Effector CD4-positive, alpha-beta T cell (primary cell): ENCODE measurements at regions not wholly inside any gene's neighbourhood (a gene's known extent, or its start where the extent isn't known, plus 50 kb on each side); places are given as distances from the start of the nearest gene placed in this dataset.

Source experiments
- DNase-seq: peaks from one replicate; pipeline ENCODE4 v3.0.0-alpha.2; 2020

DNA sequence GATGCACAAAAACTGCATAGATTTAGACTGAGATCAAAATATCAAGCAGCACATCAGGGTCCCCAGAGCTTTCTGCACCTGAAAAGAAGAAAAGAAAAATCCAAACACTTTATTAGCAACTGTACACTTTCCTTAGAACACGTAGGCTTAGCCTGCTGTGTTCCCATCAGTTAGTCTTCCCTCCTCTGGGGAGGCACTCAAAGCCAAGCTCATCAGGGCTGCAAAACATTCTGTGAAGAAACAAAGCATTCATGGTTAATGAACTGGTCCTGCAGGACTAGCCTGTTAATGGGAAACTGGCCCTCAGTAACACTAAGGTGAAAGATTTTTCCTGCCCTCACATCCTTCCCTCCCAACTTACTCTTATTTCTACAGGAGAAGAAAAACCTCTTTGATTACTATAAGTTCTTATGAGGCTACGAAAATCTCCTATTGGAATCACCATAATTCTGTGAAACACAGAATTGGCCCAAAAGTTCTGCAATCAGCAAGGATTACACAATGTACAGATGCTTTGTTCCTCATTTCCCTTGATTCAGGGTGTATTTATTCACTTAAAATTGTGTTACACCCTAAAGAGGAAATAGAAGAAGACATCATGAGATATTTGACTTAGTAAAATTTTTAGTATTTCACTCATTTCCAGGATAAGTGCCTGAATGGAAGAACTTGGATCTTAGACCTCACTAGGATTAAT lies 901.0 kb upstream of the MAP3K7 start:
- DNase-seq: no peak

DNA sequence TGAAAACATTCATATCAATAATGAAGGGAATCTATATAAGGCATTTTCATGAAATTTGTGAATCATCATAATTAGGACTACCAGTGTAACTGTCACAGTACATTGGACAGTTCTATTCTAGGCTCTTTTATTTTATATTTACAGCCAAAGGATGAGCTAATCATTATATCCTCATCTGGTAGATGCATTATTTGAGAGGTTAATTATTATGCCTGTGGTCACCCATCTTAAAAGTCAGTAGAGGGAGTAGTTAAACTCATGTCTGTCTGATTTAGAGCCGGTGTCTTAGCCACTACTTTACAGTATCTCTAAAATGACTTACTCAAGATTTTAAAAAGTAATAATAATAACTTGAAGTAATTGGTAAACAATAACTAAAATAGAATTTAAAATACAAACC lies 899.3 kb upstream of the MAP3K7 start:
- DNase-seq: no peak

DNA sequence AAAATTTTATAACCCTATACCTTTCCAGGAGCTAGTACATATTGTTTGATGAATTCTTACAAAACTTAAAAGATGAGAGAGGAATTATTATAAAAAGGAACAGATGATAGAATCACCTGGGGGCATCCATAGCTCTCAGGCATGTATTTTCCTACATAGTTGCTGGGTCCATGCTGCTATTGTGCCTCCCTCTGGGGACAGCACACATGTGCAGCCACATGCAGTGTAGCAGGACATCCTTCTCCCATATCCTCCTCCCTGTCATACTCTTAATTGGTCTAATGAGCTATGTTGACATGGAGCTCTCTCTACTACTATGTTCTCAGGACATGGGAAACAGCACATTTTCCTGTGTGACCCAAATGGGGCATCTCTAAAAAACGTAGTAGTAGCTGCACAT lies 898.2 kb upstream of the MAP3K7 start:
- no peak for DNase-seq

DNA sequence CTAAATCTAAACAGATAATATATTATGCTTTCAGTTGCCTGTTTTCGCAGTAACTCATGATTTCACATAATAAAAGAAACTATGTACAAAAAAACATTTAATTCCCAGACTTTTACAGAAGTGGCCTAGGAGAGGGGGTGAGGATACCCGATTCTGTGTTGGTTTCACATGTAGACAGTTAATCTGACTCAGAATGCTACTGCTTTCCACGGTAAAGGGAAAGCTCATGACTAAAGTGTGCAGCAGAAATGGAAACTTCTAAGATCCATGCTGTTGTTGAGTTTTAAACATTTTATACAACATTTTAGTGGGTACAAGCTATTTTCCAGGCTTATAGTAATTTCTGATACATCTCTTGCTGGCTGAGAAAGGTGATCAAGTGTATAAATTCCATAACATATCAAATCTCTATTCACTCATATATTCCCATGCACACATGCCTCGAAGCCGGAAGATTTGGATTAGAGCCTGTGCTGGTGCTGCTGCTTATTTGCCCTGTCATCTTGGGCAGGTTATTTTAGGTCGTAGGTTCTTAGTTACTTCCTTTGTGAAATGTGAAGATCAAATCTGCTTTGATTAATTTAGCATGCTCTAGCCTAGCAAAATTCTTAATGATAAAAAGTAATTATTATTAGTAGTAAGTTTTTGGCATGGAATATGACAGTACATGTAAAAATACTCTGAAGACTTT lies 896.7 kb upstream of the MAP3K7 start:
- no peak for DNase-seq

DNA sequence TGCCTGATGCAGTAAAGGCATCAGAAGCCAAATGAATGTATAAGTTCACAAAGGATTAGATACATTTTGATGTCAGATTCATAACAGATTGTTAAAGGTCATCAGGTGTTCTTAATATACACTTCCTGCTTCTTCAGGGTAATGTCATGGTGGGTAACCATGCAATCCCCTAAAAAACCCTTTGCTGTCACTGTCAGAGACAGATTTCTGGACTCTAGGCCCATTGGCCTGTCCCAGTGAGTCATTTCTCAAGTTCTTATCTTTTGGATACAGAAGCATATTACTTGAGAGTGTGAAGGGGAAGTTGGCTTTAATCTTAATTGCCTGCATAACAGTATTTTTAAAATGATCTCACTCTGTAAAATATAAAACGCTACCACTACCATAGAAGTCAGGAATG lies 895.6 kb upstream of the MAP3K7 start:
- no peak for DNase-seq

DNA sequence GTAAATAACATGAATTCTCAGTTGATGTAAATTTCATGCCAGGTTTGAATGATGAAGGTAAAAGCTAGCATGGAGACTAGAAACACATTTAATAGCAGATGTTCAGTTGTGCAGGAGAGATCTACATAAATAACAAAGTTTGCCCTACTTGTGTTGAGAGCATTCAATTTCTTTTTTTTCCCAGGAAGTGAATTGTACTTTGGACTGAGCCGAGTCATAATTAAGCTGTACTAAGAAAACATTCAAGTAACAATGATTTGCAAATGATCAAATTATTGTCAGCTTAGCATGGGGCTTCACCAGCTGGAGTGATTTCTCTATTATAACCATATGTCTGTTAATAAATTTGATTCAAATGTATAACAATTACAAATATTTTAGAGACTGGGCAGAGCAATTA lies 893.5 kb upstream of the MAP3K7 start:
- DNase-seq: no peak

DNA sequence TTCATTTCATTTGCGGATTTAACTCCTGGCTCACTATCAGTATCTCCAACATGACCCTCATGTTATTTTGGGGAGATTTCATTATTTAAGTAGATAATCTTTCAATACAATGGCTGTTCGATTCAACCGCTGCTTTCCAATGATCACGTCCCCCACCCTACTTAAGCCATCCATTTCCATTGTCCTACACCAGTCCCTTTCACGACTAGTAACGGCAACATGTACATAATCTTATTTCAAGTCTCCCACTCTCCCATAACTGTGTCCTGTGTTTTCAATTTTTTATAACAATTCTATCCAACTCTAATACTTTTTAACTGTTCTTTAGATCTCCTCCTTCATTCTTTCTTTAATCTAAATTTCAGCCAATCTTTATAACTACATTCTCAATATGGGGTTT lies 890.8 kb upstream of the MAP3K7 start:
- no peak for DNase-seq

DNA sequence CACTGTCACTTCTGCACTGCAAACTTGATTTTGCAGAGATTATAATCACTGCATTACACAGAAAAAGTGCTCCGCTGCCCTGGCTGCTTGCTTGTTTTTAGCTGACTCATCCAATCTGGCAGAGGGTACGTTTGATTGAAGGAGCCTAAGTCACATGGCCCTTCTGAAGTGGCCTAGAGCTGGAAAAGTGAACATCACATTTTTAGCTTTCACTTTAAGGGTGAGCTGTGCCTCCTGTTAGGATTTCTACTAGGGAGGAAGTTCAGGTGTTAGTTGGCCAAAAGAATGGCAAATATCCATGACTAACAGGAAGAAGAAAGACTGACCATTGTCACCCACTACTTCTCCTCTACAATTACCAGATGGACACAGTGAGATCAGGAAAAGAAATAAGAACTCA lies 889.1 kb upstream of the MAP3K7 start:
- DNase-seq: no peak

DNA sequence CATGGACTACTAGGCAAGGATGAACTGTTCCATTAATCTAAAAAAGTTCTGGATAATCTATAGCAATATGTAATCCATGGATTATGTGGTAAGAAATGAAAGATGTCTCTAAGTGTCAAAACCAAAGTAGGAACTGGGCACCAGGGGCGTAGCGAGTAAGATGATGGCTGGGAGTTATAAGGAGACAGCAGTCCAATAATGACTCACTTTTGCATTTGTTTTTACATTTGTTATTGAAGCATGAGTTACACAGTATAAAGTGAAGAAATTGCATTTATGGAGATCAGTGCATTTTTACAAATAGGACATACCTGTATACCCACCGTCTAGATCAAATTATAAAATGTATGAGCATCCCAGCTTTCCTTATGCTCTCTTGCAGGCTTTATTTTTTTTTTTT lies 878.5 kb upstream of the MAP3K7 start:
- DNase-seq: no peak

DNA sequence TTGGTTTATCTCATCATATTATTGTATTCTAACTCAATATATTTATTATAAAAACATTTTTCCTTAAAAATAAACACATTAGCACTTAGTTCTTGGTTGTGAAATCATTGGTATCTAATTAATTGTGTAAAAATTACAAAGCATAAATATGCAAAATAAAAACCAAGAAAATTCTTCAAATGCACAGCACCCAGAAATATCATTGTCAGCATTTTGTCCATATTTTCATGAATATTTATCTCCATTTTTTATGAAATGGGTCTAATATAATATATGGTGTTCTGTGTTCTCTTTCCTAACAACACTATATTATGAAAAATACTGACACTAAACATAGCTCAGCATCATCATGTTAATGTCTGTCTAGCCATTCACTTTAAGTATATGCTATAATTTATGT lies 877.8 kb upstream of the MAP3K7 start:
- DNase-seq: no peak

DNA sequence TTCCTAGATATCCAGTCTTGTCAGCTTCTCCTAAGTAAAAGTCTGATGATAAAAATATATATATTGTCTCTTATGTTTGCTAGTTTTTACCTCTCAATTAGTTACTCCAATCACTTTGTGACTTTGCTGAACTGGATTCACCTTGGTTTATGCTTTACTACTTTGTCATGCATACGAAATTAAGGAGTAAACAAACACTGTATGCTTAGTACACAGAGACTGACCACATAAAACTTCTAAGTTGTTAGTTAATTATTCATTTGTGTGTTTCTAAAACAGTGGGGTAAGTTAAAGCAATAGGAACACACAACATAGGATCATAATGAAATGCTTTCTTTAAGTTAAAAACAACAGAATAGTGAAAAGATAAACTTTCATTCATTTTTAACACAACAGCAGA lies 877.3 kb upstream of the MAP3K7 start:
- no peak for DNase-seq

DNA sequence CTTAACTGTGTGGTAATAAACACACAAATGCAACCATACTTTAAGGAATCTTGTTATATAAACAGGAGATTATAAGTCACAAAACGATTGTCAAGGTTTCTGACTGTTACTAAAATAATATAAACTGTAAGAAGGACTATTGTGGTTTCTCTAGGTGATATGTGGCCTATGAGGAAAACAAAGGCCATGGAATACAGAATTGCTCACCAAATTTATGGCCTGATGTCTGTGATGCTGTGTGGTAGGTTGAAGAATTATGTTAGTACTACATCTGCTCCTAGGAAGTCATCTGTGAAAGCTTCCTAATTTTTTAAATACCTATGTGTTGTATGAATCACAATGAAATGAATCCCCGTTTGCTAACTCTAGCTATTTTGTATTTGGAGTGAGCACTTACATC lies 875.4 kb upstream of the MAP3K7 start:
- no peak for DNase-seq

DNA sequence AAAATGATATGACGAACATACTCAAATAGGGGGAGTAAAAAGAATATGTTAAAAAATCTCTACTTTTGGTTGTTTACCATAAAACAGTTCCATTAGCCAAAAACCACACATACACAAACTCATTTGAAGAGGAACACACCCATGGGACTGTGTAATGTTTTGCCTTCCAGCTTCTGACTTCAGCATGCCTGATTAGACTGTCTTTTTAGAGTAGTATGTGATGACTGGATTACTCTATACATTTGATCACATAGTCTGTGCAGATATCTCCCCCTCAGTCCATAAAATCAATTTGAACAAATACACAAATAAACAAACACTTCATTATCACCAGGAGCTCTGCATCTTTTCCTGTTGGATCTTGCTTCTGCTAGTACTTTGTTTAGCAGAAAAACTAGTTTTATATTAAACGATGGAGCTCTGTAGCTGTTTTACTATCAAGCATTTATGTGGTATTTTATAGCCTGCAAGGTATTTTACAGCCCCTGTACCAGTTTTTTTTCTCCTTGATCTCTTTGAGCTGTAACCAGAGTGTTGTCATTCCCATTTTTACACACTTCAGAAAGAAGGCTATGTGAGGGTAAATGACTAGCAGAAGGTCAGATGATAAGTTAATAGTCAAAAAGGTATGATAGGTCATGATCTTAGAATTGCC lies 866.5 kb upstream of the MAP3K7 start:
- DNase-seq: no peak

DNA sequence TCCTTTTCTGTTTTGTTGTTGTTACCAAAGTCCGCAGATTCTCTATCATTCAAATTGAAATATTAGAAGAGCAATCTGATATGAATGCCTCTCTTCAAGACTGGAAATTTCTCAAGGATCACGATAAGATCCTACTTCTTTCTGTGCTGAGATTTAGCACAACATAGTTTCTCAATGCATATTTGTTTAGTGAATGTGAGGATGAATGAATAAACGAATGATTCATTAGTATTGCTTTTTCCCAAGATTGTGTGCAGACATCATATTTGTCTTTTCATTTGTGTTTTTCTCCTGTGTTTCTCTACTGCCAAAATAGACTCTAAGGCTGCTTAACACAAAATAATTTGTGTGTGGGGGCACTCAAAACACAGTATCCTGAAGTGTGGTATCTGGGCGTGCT lies 862.7 kb upstream of the MAP3K7 start:
- DNase-seq: no peak

DNA sequence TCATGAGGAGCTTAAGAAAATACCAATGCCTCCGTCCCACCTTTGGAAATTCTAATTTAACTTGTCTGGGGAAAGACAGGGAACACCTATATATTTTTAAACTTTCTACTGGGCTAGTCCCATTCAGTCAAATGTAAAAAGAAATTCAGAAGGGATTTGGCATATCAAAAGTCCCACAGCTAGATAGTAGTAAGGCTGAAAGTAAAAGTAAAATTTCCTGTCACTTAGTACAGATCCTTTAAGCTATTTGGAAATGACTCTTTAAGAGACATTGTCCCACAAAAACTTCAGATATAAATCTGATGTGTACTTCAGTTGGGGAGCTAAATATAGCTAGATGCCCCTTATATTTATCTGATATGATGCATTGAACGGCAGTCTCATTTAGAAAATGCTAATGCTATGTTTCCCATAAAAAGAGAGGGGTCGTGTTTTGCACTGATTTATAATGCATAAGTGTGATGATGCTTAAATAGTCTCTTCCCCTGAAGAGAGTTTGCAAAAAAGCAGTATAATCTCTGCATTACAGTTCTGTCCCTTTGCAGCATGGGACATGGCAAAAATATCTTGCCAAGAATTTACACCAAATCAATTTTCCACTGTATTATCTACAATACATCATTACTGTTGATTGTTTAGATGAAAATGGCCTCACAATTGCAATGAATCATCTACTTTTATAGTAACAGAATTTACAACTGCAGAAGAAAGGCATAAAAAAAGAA lies 860.8 kb upstream of the MAP3K7 start:
- no peak for DNase-seq

DNA sequence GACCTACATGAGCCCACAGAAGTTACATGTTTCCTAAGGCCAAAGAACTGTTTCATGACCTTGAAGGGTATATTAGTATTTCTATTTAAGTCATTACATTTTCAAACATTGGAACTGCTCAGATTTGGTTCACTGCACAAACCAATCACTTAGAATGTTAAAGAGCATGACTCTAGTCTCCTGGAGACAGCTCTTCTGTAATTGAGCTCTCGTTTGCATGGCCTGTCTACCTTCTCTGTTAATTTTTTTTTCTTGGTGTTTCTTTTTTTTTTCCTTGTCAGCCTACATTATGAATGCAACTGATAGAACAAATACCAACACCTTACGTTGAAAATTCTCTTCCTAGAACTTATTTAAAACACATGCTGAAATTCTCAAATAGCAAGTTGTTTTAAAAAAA lies 860.2 kb upstream of the MAP3K7 start:
- DNase-seq: no peak

DNA sequence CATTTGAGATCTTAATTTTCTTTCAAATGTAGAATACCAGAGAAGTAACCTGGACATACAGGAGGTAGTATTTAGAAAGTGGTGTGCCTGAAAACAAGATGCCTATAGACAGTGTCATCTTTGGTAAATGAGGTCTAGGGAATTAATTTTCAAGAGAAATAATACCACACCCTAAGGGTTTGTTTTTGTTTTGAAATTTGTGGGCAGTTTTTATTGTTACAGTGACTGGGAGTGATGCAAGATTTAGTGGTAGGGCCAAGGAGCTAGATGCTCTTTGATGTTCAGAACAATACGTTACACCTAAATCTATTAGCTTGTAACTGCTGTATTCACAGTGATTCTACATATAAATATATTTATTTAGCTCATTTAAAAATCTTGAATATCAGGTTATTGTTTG lies 856.5 kb upstream of the MAP3K7 start:
- DNase-seq: no peak

DNA sequence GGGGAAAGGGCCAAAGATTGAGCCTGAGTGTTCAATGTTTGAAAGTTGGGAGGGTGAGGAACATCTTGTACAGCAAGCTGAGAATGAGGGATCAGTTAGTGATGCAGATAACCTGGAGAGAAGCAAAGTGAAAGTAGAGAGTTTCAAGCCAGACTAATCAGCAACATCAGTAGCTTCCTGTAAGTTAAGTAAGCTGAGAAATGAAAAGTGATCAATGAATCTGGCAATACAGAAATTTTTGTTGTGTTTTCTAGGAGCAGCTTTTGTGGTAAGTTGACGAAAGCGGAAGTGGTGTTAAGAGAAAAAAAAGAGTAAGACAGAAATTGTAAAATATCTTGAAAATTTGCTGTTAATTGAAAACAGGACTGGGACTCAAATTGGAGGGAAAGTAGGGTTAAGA lies 855.5 kb upstream of the MAP3K7 start:
- no peak for DNase-seq

DNA sequence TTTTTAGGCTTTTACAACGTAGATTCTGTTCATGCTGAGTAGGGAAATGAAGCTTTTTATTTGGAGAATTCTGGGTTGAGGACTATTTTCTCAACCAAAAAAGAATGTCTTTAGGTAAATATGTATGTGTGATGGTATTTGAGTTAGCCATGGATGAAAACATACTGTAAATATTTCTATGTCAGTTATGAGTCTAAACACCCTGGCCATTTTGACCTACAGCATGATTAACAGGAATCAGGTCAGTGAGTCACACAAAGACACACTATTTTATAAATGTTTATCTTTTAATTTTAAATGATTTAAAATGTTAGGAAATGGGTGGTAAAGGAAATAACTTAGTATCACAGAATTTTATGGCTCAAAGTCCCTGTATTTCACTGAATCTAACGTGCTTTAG lies 851.7 kb upstream of the MAP3K7 start:
- DNase-seq: no peak

DNA sequence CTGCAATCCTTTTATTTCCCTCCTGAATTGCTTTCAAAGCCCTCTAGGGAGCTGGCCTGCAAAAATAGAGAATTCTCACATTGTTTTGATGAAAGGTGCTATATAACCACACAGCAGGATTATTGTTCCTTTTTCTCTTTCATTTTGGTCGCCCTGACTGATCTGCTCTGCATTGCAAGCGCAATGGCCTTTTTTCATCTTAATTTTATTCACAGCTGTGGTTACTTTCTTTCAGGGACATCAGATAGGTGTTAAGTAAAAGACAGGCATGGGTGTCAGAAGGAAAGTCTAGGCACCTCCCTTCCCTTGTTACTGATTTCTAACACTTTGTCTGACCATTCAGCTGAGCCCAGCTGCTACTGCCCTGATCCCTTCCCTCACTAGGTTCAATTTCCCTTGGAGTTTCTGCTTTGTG lies 850.5 kb upstream of the MAP3K7 start:
- no peak for DNase-seq

DNA sequence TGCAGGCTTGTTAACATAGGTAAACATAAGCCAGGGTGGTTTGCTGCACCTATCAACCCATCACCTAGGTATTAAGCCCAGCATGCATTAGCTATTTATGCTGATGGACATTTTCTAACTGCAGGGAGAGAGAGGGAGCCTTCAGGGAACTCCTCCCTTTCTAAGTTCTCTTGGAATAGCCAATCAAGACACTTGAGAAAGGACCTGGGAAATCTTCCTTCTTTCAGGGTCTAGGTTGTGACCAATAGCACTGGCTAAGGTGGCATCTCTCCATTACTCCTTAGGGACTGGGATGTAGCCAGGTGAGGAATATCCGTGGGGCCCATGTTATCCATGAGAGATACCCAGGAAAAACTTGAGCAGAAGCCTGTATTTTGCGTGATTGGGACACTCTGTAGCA lies 849.6 kb upstream of the MAP3K7 start:
- no peak for DNase-seq

DNA sequence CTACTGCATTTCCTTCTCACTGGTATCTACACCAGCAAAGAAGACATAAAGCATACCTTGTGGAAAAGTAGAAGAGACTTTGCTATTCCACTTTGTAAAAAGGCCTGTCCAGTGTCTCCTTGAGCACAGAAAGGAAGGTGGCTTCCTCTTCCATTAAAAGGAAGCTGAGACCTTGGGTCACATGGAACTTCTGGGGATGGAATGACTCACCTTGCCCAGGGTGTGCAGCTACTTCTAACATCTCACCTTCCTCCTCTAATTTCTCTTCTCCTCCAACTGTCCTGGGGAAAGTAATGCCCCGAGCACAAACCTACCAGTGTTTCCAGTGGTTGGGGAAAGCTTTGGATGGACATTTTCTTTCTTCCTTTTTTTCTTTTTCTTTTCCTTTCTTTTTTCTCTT lies 848.8 kb upstream of the MAP3K7 start:
- no peak for DNase-seq

DNA sequence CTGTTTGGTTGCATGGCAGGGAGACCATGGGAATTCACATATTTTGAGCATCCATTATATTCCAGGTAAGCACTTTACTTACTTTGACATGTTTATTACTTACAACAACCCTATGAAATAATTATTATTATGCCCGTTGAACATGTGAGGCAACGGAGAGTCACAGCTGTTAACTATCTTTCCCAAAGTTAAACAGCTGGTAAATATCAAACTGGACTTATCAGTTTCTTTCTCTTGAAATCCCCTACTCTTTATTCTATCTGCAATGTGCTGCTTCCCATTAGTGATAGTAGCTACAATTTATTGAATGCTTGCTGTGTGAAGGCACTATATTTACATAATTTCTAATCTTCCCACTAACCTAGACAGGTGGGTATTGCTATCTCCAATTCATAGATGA lies 847.7 kb upstream of the MAP3K7 start:
- no peak for DNase-seq
